ENCODE measurements at regions not wholly inside any gene's neighbourhood (a gene's known extent, or its start where the extent isn't known, plus 50 kb on each side); places are given as distances from the start of the nearest gene placed in this dataset.

DNA sequence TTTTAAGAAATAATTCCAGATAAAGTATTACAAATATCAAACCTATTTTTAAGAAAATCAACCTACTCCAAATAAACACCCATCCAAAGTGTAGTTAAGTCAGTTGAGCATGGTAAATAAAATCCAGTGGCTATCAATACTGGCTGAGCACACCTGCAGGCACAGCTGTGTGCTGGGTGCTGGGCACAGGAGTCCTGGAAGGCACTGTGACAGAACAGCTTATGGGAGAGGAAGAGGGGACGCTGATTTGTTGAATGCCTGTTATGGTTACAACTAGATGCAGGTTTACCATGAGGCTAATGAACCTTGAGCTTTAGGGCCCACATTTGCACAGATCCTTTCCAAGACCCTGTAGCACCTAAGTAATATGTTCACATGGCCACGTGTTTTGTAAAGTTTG lies 202.7 kb downstream of the MTX2 start:
- CTCF ChIA-PET: interaction anchor here (0.8 to 3.2 kb wide), 4 partner anchors 14 to 331 kb away, joined by 3 to 22 read pairs (median 4); no protein-coding TSS in a partner anchor
- FAIRE-seq: no peak
- POLR2A ChIA-PET: no interaction called here

DNA sequence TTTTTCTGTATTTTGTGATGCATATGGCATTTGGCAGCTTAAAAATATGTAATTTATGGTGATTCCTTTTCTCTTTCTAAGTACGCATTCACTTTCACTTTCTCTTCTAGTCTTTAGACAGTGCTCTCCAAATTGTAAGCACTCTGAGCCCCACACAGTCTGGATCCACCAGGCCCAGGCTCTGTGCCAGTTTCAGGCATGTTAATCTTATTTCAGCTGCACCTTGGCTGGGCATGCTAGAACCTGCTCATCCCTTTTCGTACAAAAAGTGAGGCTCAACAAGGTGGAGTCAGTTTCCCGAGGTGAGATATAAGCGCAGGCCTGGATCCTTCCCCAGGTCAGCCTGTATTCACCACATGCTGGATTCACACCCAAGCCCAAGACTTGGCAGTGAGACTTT lies 203.9 kb downstream of the MTX2 start:
- ATAC-seq (no peak), FAIRE-seq (no peak), DNase-seq (ENCODE audit: low read depth in 1 of 2, low spot score in 1 of 2) (no peak)
- Histone ChIP-seq H3K4me2 (no peak overlapping the region), H3K27ac (no peak overlapping the region), H3K9me3 (no peaks in the 10 kb centered on the region), H3K4me3 (no peak overlapping the region), H3K4me1 (no peaks in the 10 kb centered on the region)
- no peak for TF ChIP-seq RFX5 (IDR thresholded peaks at IDR 0.05)
- TF ChIP-seq CBX8 (IDR thresholded peaks at IDR 0.05): no peak
- TF ChIP-seq, protein P1, sequence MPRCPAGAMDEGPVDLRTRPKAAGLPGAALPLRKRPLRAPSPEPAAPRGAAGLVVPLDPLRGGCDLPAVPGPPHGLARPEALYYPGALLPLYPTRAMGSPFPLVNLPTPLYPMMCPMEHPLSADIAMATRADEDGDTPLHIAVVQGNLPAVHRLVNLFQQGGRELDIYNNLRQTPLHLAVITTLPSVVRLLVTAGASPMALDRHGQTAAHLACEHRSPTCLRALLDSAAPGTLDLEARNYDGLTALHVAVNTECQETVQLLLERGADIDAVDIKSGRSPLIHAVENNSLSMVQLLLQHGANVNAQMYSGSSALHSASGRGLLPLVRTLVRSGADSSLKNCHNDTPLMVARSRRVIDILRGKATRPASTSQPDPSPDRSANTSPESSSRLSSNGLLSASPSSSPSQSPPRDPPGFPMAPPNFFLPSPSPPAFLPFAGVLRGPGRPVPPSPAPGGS (IDR thresholded peaks at IDR 0.05): no peak
- TF ChIP-seq ZFP36 (IDR thresholded peaks at IDR 0.05; ENCODE audit: borderline replicate concordance, partially characterized antibody): no peak
- TF ChIP-seq, protein P2, sequence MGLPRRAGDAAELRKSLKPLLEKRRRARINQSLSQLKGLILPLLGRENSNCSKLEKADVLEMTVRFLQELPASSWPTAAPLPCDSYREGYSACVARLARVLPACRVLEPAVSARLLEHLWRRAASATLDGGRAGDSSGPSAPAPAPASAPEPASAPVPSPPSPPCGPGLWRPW (IDR thresholded peaks at IDR 0.05): no peak
- TF ChIP-seq, protein P3, sequence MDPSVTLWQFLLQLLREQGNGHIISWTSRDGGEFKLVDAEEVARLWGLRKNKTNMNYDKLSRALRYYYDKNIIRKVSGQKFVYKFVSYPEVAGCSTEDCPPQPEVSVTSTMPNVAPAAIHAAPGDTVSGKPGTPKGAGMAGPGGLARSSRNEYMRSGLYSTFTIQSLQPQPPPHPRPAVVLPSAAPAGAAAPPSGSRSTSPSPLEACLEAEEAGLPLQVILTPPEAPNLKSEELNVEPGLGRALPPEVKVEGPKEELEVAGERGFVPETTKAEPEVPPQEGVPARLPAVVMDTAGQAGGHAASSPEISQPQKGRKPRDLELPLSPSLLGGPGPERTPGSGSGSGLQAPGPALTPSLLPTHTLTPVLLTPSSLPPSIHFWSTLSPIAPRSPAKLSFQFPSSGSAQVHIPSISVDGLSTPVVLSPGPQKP (IDR thresholded peaks at IDR 0.05; ENCODE audit: low read depth, low read length): no peak
- TF ChIP-seq HEYL (CRISPR knock-in tag; IDR thresholded peaks at IDR 0.05): no peak
- TF ChIP-seq, protein P4, sequence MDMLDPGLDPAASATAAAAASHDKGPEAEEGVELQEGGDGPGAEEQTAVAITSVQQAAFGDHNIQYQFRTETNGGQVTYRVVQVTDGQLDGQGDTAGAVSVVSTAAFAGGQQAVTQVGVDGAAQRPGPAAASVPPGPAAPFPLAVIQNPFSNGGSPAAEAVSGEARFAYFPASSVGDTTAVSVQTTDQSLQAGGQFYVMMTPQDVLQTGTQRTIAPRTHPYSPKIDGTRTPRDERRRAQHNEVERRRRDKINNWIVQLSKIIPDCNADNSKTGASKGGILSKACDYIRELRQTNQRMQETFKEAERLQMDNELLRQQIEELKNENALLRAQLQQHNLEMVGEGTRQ (IDR thresholded peaks at IDR 0.05): no peak
- TF ChIP-seq, protein P5, sequence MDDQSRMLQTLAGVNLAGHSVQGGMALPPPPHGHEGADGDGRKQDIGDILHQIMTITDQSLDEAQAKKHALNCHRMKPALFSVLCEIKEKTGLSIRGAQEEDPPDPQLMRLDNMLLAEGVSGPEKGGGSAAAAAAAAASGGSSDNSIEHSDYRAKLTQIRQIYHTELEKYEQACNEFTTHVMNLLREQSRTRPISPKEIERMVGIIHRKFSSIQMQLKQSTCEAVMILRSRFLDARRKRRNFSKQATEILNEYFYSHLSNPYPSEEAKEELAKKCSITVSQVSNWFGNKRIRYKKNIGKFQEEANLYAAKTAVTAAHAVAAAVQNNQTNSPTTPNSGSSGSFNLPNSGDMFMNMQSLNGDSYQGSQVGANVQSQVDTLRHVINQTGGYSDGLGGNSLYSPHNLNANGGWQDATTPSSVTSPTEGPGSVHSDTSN (IDR thresholded peaks at IDR 0.05): no peak
- no peak for TF ChIP-seq ZC3H11A (IDR thresholded peaks at IDR 0.05)
- TF ChIP-seq EHF (CRISPR knock-in tag; IDR thresholded peaks at IDR 0.05): no peak
- no peak for TF ChIP-seq TFCP2L1 (CRISPR knock-in tag; IDR thresholded peaks at IDR 0.05)
- no peak for TF ChIP-seq MYC (IDR thresholded peaks at IDR 0.05; ENCODE audit: borderline replicate concordance, low read length)
- TF ChIP-seq SMC3 (IDR thresholded peaks at IDR 0.05): no peak
- no peak for TF ChIP-seq MAZ (IDR thresholded peaks at IDR 0.05; ENCODE audit: borderline replicate concordance, low read depth, low read length)
- CTCF ChIA-PET: interaction anchor here (1.0 to 3.2 kb wide), 4 partner anchors 16 to 332 kb away, joined by 3 to 22 read pairs (median 4); no protein-coding TSS in a partner anchor
- WGBS (ENCODE audit: missing lambda C conversion rate): 83% methylated on average over 4 of the region's 4 CpGs
- POLR2A ChIA-PET: no interaction called here

More for the DNA sequence above, 202.7 kb downstream of the MTX2 start:
- WGBS (ENCODE audit: missing lambda C conversion rate): 68% methylated on average over 2 of the region's 2 CpGs
- H3K4me1 ChIP-seq: no peaks in the 10 kb centered on the region
- TF ChIP-seq CBX2 (IDR thresholded peaks at IDR 0.05; ENCODE audit: borderline replicate concordance, low read depth) (no peak), RFX5 (IDR thresholded peaks at IDR 0.05) (no peak), ZSCAN20 (CRISPR knock-in tag; IDR thresholded peaks at IDR 0.05) (no peak), FOSB (CRISPR knock-in tag; IDR thresholded peaks at IDR 0.05) (no peak), KDM1A (IDR thresholded peaks at IDR 0.05; ENCODE audit: low read depth) (no peak), ZNF302 (CRISPR knock-in tag; IDR thresholded peaks at IDR 0.05) (no peak), RNF2 (IDR thresholded peaks at IDR 0.05; ENCODE audit: borderline replicate concordance, low read depth) (no peak), PHF8 (IDR thresholded peaks at IDR 0.05; ENCODE audit: borderline replicate concordance, low read depth) (no peak), CEBPB (IDR thresholded peaks at IDR 0.05) (no peak), EHMT2 (IDR thresholded peaks at IDR 0.05; ENCODE audit: low read depth) (no peak), SMC3 (IDR thresholded peaks at IDR 0.05) (no peak), GATA3 (IDR thresholded peaks at IDR 0.05; ENCODE audit: borderline replicate concordance) (no peak), FOSL2 (IDR thresholded peaks at IDR 0.05) (no peak), FOSL2 (CRISPR knock-in tag; IDR thresholded peaks at IDR 0.05) (no peak), TP53 (CRISPR knock-in tag; IDR thresholded peaks at IDR 0.05) (no peak), CHD4 (IDR thresholded peaks at IDR 0.05; ENCODE audit: borderline replicate concordance) (no peak)
- TF ChIP-seq, protein P6, sequence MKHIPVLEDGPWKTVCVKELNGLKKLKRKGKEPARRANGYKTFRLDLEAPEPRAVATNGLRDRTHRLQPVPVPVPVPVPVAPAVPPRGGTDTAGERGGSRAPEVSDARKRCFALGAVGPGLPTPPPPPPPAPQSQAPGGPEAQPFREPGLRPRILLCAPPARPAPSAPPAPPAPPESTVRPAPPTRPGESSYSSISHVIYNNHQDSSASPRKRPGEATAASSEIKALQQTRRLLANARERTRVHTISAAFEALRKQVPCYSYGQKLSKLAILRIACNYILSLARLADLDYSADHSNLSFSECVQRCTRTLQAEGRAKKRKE (CRISPR knock-in tag; IDR thresholded peaks at IDR 0.05; ENCODE audit: low read depth): no peak
- TF ChIP-seq, protein P7, sequence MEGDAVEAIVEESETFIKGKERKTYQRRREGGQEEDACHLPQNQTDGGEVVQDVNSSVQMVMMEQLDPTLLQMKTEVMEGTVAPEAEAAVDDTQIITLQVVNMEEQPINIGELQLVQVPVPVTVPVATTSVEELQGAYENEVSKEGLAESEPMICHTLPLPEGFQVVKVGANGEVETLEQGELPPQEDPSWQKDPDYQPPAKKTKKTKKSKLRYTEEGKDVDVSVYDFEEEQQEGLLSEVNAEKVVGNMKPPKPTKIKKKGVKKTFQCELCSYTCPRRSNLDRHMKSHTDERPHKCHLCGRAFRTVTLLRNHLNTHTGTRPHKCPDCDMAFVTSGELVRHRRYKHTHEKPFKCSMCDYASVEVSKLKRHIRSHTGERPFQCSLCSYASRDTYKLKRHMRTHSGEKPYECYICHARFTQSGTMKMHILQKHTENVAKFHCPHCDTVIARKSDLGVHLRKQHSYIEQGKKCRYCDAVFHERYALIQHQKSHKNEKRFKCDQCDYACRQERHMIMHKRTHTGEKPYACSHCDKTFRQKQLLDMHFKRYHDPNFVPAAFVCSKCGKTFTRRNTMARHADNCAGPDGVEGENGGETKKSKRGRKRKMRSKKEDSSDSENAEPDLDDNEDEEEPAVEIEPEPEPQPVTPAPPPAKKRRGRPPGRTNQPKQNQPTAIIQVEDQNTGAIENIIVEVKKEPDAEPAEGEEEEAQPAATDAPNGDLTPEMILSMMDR (IDR thresholded peaks at IDR 0.05): no peak
- TF ChIP-seq, protein P8, sequence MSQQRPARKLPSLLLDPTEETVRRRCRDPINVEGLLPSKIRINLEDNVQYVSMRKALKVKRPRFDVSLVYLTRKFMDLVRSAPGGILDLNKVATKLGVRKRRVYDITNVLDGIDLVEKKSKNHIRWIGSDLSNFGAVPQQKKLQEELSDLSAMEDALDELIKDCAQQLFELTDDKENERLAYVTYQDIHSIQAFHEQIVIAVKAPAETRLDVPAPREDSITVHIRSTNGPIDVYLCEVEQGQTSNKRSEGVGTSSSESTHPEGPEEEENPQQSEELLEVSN (IDR thresholded peaks at IDR 0.05; ENCODE audit: borderline replicate concordance, low read depth): no peak
- TF ChIP-seq, protein P4 (IDR thresholded peaks at IDR 0.05): no peak
- DNase-seq (ENCODE audit: low read depth in 1 of 2, low spot score in 1 of 2) (no peak), ATAC-seq (no peak)
- no peak overlapping the region for H3K27ac ChIP-seq
- H3K4me2 ChIP-seq: no peak overlapping the region
- no peaks in the 10 kb centered on the region for H3K9me3 ChIP-seq
- H3K4me3 ChIP-seq: no peak overlapping the region

All from A549 (cell line).